Erythroblast (primary cell): ENCODE measurements at regions not wholly inside any gene's neighbourhood (a gene's known extent, or its start where the extent isn't known, plus 50 kb on each side); places are given as distances from the start of the nearest gene placed in this dataset.

Experiments
- GATA1 ChIP-seq: IDR thresholded peaks from 2 replicates; pipeline ENCODE4 v1.6.1; 2011; ENCODE audit warnings: low read depth, mild to moderate bottlenecking, control low read depth, low read length, moderate library complexity
- POLR2A ChIP-seq: IDR thresholded peaks from 2 replicates; pipeline ENCODE4 v1.6.1; 2011; ENCODE audit warnings: mild to moderate bottlenecking, low read length

DNA sequence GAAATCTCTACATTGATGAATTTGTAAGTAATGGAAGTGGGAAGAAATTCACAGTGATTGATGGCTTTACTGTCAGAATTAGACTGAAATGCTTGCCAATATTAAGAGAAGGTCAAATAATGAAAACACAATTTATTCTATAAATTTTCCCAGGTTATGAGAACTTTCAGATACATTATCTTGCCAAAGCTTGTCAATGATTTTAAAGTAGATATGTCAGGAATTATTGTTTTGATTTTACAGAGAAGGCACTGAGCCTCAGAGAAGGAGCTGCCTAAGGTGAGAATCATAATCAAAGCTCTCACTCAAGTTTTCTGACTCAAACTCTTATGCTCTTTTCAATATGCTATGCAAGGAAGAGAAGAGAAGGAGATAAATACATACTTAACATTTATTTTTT is 564.0 kb upstream of the RGMB start:
- TF ChIP-seq POLR2A (no peak), GATA1 (no peak)
